ENCODE measurements at regions not wholly inside any gene's neighbourhood (a gene's known extent, or its start where the extent isn't known, plus 50 kb on each side); places are given as distances from the start of the nearest gene placed in this dataset.

DNA sequence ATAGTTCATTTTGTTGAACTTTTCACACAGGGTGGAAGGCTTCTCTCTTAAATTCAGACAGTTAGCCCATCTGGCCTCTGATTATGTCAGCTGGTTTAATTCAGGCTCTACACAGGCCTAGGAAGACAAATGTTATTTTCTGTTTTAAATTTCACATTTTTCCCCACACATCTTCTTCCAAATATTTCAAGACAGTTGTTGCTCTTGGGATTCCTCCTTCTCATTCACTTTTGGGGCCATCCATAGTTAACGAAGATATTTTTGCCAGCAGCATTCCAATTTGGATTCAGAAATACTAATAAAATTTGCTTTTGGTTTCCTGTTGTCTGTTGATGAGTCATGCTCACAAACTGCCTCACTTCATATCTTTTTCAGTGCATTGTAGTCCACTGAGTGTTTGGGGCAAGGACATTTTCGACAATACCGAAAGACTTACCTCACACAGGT is 475.4 kb downstream of the DMAC1 start:
- H3K36me3 ChIP-seq (ENCODE audit: control insufficient read depth, insufficient read depth, low read length) = no peaks in the 10 kb centered on the region
- TF ChIP-seq, protein P1, sequence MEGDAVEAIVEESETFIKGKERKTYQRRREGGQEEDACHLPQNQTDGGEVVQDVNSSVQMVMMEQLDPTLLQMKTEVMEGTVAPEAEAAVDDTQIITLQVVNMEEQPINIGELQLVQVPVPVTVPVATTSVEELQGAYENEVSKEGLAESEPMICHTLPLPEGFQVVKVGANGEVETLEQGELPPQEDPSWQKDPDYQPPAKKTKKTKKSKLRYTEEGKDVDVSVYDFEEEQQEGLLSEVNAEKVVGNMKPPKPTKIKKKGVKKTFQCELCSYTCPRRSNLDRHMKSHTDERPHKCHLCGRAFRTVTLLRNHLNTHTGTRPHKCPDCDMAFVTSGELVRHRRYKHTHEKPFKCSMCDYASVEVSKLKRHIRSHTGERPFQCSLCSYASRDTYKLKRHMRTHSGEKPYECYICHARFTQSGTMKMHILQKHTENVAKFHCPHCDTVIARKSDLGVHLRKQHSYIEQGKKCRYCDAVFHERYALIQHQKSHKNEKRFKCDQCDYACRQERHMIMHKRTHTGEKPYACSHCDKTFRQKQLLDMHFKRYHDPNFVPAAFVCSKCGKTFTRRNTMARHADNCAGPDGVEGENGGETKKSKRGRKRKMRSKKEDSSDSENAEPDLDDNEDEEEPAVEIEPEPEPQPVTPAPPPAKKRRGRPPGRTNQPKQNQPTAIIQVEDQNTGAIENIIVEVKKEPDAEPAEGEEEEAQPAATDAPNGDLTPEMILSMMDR (IDR thresholded peaks at IDR 0.05; ENCODE audit: insufficient read depth, low read depth, low read length) = no peak
- POLR2A ChIA-PET = no interaction called here
- no peaks in the 10 kb centered on the region for H3K27me3 ChIP-seq (ENCODE audit: control insufficient read depth, insufficient read depth, low read length)
- no peak overlapping the region for H3K4me3 ChIP-seq (ENCODE audit: low read depth, low read length)
- CTCF ChIA-PET = no interaction called here
- DNase-seq (ENCODE audit: low read depth) = peak; percentile 63

- Histone ChIP-seq H3K27me3 (ENCODE audit: control insufficient read depth, insufficient read depth, low read length) (no peaks in the 10 kb centered on the region), H3K4me3 (ENCODE audit: low read depth, low read length) (no peak overlapping the region), H3K36me3 (ENCODE audit: control insufficient read depth, insufficient read depth, low read length) (no peaks in the 10 kb centered on the region)
- ChIA-PET CTCF (no interaction called here), POLR2A (interaction anchor here (1.1 kb wide), 1 partner anchor 383 kb away, joined by 3 read pairs; no protein-coding TSS in a partner anchor)
- no peak for DNase-seq (ENCODE audit: low read depth)
- TF ChIP-seq, protein P1 (IDR thresholded peaks at IDR 0.05; ENCODE audit: insufficient read depth, low read depth, low read length) = no peak
Observed at GRCh38 chr9:7320841-7321240, 478.7 kb downstream of the DMAC1 start.

GRCh38 chr9:7320139-7320538 is 479.4 kb downstream of the DMAC1 start:
- Histone ChIP-seq H3K36me3 (ENCODE audit: control insufficient read depth, insufficient read depth, low read length) (no peaks in the 10 kb centered on the region), H3K4me3 (ENCODE audit: low read depth, low read length) (no peak overlapping the region), H3K27me3 (ENCODE audit: control insufficient read depth, insufficient read depth, low read length) (no peaks in the 10 kb centered on the region)
- TF ChIP-seq, protein P1 (IDR thresholded peaks at IDR 0.05; ENCODE audit: insufficient read depth, low read depth, low read length) = no peak
- DNase-seq (ENCODE audit: low read depth) = peak; percentile 90
- CTCF ChIA-PET = no interaction called here
- POLR2A ChIA-PET = interaction anchor here (1.1 kb wide), 1 partner anchor 382 kb away, joined by 3 read pairs; no protein-coding TSS in a partner anchor

DNA sequence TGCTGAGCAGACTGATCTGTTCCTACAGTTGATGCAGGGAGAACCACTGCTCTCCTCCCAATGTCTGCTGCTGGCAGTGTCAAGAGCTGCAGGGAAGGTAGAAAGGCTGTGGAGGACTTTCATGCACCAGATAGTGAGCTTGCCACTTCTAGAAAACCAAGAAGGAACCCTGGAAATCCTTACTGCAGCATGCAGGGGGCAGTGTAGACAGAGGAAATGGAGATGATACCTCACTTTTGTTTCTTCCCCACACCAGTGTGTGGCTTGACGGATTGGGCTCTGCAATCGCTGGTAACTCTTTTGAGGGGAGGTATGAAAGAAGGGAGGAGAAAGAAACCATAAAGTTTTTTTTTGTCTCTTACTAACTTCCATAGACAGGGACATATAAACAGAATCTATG is 480.7 kb downstream of the DMAC1 start:
- Histone ChIP-seq H3K27me3 (ENCODE audit: control insufficient read depth, insufficient read depth, low read length) (no peaks in the 10 kb centered on the region), H3K36me3 (ENCODE audit: control insufficient read depth, insufficient read depth, low read length) (no peaks in the 10 kb centered on the region), H3K4me3 (ENCODE audit: low read depth, low read length) (no peak overlapping the region)
- ChIA-PET POLR2A (no interaction called here), CTCF (no interaction called here)
- DNase-seq (ENCODE audit: low read depth) = no peak
- TF ChIP-seq, protein P1 (IDR thresholded peaks at IDR 0.05; ENCODE audit: insufficient read depth, low read depth, low read length) = no peak

GRCh38 chr9:7316967-7317366 is 482.6 kb downstream of the DMAC1 start:
- Histone ChIP-seq H3K4me3 (ENCODE audit: low read depth, low read length) (no peak overlapping the region), H3K36me3 (ENCODE audit: control insufficient read depth, insufficient read depth, low read length) (no peaks in the 10 kb centered on the region), H3K27me3 (ENCODE audit: control insufficient read depth, insufficient read depth, low read length) (no peaks in the 10 kb centered on the region)
- ChIA-PET CTCF (no interaction called here), POLR2A (no interaction called here)
- DNase-seq (ENCODE audit: low read depth) = no peak
- TF ChIP-seq, protein P1 (IDR thresholded peaks at IDR 0.05; ENCODE audit: insufficient read depth, low read depth, low read length) = no peak

Data from BJ (cell line).